ENCODE measurements at regions not wholly inside any gene's neighbourhood (a gene's known extent, or its start where the extent isn't known, plus 50 kb on each side); places are given as distances from the start of the nearest gene placed in this dataset.

- Histone ChIP-seq H3K9ac (ENCODE audit: insufficient read depth, low read depth, low read length) (no peak overlapping the region), H3K79me2 (ENCODE audit: insufficient read depth, low read length) (no peaks in the 10 kb centered on the region), H4K20me1 (ENCODE audit: insufficient read depth, low read length) (no peaks in the 10 kb centered on the region), H3K4me2 (ENCODE audit: low read depth, low read length) (no peak overlapping the region; the same call in 1 of the 2 replicates), H3K27me3 (ENCODE audit: control insufficient read depth in 1 of 2, insufficient read depth in 2 of 2, low read length in 2 of 2) (0 out of 5 replicates have a peak, but pooled peaks cover 0 to 6% of the 10 kb centered on the region in 2 experiments), H3K27ac (ENCODE audit: extremely low read length, insufficient read depth, low read length) (no peak overlapping the region), H3K4me1 (ENCODE audit: insufficient read depth, low read length) (peaks cover 46% of the 10 kb centered on the region), H3K9me3 (ENCODE audit: low read length) (no peaks in the 10 kb centered on the region), H3K4me3 (replicated peaks in 1 of 3; ENCODE audit: insufficient read depth in 1 of 3, low read depth in 2 of 3, low read length in 3 of 3) (no peak overlapping the region), H3K36me3 (replicated peaks in 1 of 2; ENCODE audit: control insufficient read depth in 1 of 2, insufficient read depth in 2 of 2, low read length in 2 of 2) (no peaks in the 10 kb centered on the region), H2AFZ (ENCODE audit: low read length) (no peak overlapping the region)
- POLR2A ChIA-PET, result no interaction called here
- BruUV-seq (replicated peaks), result no TSS peak
- FAIRE-seq (no peak), ATAC-seq (no peak), DNase-seq (ENCODE audit: low spot score) (no peak)
- CTCF ChIA-PET (ENCODE audit: low intra/inter-chr PET ratio, low total read pairs), result no interaction called here
- TF ChIP-seq ZNF3 (CRISPR knock-in tag; IDR thresholded peaks at IDR 0.05) (no peak), ZMYM4 (CRISPR knock-in tag; IDR thresholded peaks at IDR 0.05) (no peak), TIGD3 (CRISPR knock-in tag; IDR thresholded peaks at IDR 0.05; ENCODE audit: borderline replicate concordance) (no peak), CERS6 (CRISPR knock-in tag; IDR thresholded peaks at IDR 0.05) (no peak), ZNF589 (CRISPR knock-in tag; conservative IDR thresholded peaks at IDR 0.05) (no peak), KDM3A (CRISPR knock-in tag; IDR thresholded peaks at IDR 0.05; ENCODE audit: low read depth) (no peak), ZNF512 (CRISPR knock-in tag; IDR thresholded peaks at IDR 0.05) (no peak), NCOR1 (IDR thresholded peaks at IDR 0.05; ENCODE audit: borderline replicate concordance, low read length) (no peak), ZUFSP (CRISPR knock-in tag; IDR thresholded peaks at IDR 0.05; ENCODE audit: borderline replicate concordance) (no peak), FOXC1 (CRISPR knock-in tag; IDR thresholded peaks at IDR 0.05; ENCODE audit: borderline replicate concordance) (no peak), ZFY (CRISPR knock-in tag; IDR thresholded peaks at IDR 0.05) (no peak), BRCA1 (CRISPR knock-in tag; IDR thresholded peaks at IDR 0.05) (no peak), SMAD9 (CRISPR knock-in tag; IDR thresholded peaks at IDR 0.05) (no peak), TEAD2 (CRISPR knock-in tag; IDR thresholded peaks at IDR 0.05) (no peak), NFYC (CRISPR knock-in tag; IDR thresholded peaks at IDR 0.05) (no peak), ZBTB33 (CRISPR knock-in tag; IDR thresholded peaks at IDR 0.05) (no peak)
- 80% methylated on average over 3 of the region's 3 CpGs for WGBS (ENCODE audit: low lambda C conversion rate)
- in situ Hi-C loops (cut with HindIII; ENCODE audit: extremely low pct_ligation_motif_present, low pct_unique_long_range_greater_than_20kb), result no loop called here
- intact Hi-C loops (cut with micrococcal nuclease; ENCODE audit: unreplicated experiment), result no loop called here
Observed at GRCh38 chr1:228977741-228978140, 242.5 kb downstream of the RHOU start.

Data from HepG2 (cell line).